ENCODE measurements at regions not wholly inside any gene's neighbourhood (a gene's known extent, or its start where the extent isn't known, plus 50 kb on each side); places are given as distances from the start of the nearest gene placed in this dataset.

DNA sequence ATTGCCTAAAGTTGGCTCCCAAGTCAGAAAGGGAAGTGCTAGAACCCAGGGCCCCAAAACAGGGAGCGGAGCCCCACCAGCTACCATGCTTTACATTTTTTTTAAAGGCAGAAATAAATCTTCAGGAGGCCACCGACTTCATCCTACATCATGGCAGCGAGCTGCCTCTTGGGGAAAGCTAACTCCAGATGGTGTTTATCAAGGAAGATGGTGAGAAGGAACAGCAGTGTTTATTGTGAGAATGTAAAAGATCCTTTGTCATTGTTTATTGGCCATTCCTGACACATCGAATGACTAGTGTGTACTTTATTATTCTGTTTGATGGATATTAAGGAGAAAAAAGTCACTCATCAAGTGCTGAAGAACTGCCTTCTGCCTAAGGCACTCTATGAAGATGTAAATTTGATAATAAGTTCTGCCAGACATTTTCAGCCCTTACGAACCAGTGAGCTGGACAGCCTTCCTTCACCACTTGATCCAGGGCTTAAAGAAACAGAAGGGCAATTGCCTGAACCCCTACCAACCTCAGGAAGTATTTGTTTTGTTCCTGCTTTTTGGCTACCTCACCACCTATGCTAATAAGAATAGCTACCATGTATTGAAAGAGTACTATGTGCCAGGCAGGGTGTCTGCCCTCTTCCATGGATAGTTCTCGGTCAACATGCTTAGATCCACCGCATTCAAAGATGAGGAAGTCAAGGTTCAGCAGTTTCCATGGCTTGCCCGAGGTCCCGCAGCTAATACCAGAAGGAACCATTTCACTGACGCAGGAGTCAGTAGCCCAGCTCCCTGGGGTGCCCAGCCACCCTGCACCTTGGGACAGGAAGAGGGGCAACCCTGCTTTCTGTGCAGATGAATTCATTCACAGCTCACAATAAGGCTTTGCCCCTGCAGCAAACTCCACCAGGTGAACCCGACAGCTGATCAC is 194.7 kb upstream of the RREB1 start:
- TF ChIP-seq, protein P1, sequence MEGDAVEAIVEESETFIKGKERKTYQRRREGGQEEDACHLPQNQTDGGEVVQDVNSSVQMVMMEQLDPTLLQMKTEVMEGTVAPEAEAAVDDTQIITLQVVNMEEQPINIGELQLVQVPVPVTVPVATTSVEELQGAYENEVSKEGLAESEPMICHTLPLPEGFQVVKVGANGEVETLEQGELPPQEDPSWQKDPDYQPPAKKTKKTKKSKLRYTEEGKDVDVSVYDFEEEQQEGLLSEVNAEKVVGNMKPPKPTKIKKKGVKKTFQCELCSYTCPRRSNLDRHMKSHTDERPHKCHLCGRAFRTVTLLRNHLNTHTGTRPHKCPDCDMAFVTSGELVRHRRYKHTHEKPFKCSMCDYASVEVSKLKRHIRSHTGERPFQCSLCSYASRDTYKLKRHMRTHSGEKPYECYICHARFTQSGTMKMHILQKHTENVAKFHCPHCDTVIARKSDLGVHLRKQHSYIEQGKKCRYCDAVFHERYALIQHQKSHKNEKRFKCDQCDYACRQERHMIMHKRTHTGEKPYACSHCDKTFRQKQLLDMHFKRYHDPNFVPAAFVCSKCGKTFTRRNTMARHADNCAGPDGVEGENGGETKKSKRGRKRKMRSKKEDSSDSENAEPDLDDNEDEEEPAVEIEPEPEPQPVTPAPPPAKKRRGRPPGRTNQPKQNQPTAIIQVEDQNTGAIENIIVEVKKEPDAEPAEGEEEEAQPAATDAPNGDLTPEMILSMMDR (IDR thresholded peaks at IDR 0.05): no peak
- TF ChIP-seq ZFX (IDR thresholded peaks at IDR 0.05; ENCODE audit: borderline replicate concordance): no peak
- H3K27ac ChIP-seq: no peak overlapping the region

DNA sequence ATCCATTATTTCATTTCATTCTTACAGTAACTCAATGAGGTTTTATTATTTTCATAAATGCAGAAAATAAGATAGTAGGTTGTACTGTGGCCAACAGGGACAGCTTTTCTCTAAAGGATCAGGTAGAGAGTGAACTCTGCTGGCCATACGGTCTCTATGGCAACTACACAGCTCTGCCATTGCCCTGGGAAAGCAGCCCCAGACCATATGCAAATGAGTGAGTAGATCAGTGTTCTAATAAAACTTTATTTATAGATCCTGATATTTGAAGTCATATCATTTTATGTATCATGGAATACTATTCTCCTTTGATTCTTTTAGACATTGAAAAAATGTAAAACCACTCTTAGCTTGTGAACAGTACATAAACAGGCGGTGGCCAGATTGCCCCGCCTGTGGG is 192.5 kb upstream of the RREB1 start:
- TF ChIP-seq ZFX (IDR thresholded peaks at IDR 0.05; ENCODE audit: borderline replicate concordance): no peak
- TF ChIP-seq, protein P1 (IDR thresholded peaks at IDR 0.05): no peak

GRCh38 chr6:6915813-6916547 is 191.8 kb upstream of the RREB1 start:
- TF ChIP-seq, protein P1 (IDR thresholded peaks at IDR 0.05): no peak
- no peak for TF ChIP-seq ZFX (IDR thresholded peaks at IDR 0.05; ENCODE audit: borderline replicate concordance)
- no peak overlapping the region for H3K27ac ChIP-seq

More for the DNA sequence above, 192.5 kb upstream of the RREB1 start:
- no peak overlapping the region for H3K27ac ChIP-seq

GRCh38 chr6:6916598-6916997 is 191.2 kb upstream of the RREB1 start:
- no peak overlapping the region for H3K27ac ChIP-seq
- TF ChIP-seq ZFX (IDR thresholded peaks at IDR 0.05; ENCODE audit: borderline replicate concordance): no peak

DNA sequence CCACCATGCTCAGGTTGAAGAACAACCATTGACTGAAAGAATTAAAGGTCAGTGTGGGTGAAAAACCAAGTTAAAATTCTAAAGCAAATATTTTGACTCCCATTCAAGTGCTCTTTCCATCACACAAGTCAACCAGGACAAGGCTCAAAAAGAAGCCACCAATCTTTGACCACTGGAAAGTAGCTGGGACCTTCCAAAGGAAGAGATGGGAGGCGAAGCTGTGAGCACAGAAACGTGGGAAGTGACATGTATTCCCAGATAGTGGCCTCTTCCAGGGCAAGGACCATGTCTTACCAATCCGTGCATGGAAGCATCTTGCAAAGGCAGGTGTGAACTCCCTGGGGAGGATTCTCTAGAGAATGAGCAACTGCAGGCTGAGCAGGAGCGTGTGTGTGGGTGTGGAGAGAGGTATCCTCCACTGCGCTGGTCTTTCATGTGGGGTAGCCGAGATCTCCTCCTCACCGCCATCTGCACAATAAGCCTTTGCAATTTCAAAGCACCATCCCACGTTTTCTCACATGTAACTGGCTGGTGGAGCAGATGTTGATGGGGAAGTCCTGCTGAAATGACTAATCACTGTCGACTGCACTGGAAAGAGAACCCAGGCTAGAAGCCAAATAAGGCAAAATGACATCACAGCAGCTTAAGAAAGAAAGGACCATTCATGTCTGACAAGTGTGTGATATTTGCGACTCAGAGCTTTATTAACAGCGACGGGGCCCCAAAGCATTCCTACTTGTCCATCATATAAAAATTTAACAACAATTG is 189.4 kb upstream of the RREB1 start:
- no peak for TF ChIP-seq ZFX (IDR thresholded peaks at IDR 0.05; ENCODE audit: borderline replicate concordance)
- TF ChIP-seq, protein P1 (IDR thresholded peaks at IDR 0.05): no peak
- no peak overlapping the region for H3K27ac ChIP-seq

GRCh38 chr6:6919173-6919572 is 188.6 kb upstream of the RREB1 start:
- no peak for TF ChIP-seq ZFX (IDR thresholded peaks at IDR 0.05; ENCODE audit: borderline replicate concordance)
- TF ChIP-seq, protein P1 (IDR thresholded peaks at IDR 0.05): no peak
- H3K27ac ChIP-seq: no peak overlapping the region

Data from 22Rv1 (cell line).